Liver (tissue), 8 donors: ENCODE measurements at regions not wholly inside any gene's neighbourhood (a gene's known extent, or its start where the extent isn't known, plus 50 kb on each side); places are given as distances from the start of the nearest gene placed in this dataset.

Source experiments
- DNase-seq: peaks from one replicate; pipeline ENCODE4 v3.0.0-alpha.2; 2017; ENCODE audit warnings: low spot score
- H3K27ac ChIP-seq, 2 donors: one replicate each; pipeline ENCODE4 v1.7.0; 2013; ENCODE audit warnings: inconsistent platforms in 2 of 2, low read length in 2 of 2, control low read depth in 1 of 2, low read depth in 1 of 2, mild to moderate bottlenecking in 1 of 2
- H3K27me3 ChIP-seq, 4 donors: one replicate each; pipeline versions ENCODE4 v1.6.1 to v1.7.0; 2013; ENCODE audit warnings: low read length in 3 of 4, inconsistent platforms in 1 of 4, mild to moderate bottlenecking in 1 of 4, moderate library complexity in 1 of 4; ENCODE audit not compliant: control insufficient read depth in 4 of 4, insufficient read depth in 4 of 4
- H3K36me3 ChIP-seq, 4 donors: one replicate each; pipeline versions ENCODE4 v1.6.1 to v1.7.0; 2013; ENCODE audit warnings: low read length in 3 of 4, mild to moderate bottlenecking in 3 of 4, low read depth in 1 of 4, moderate library complexity in 1 of 4; ENCODE audit not compliant: control insufficient read depth in 4 of 4, insufficient read depth in 3 of 4
- H3K4me1 ChIP-seq, 4 donors: one replicate each; pipeline versions ENCODE4 v1.6.1 to v1.7.0; 2013; ENCODE audit warnings: low read length in 3 of 4, mild to moderate bottlenecking in 3 of 4, moderate library complexity in 1 of 4; ENCODE audit not compliant: control insufficient read depth in 4 of 4, insufficient read depth in 4 of 4
- H3K4me3 ChIP-seq, 3 donors: one replicate each; pipeline versions ENCODE4 v1.6.1 to v1.7.0; 2013; ENCODE audit warnings: low read length in 3 of 3, control low read depth in 1 of 3, low read depth in 1 of 3, mild to moderate bottlenecking in 1 of 3
- H3K9ac ChIP-seq, 2 donors: one replicate each; pipeline ENCODE4 v1.7.0; 2013; ENCODE audit warnings: low read length in 2 of 2, mild to moderate bottlenecking in 2 of 2, moderate library complexity in 2 of 2, control low read depth in 1 of 2, low read depth in 1 of 2
- H3K9me3 ChIP-seq, 4 donors: one replicate each; pipeline versions ENCODE4 v1.6.1 to v1.7.0; 2013; ENCODE audit warnings: low read length in 3 of 4; ENCODE audit not compliant: control insufficient read depth in 4 of 4
- EGR1 ChIP-seq, 2 donors: IDR thresholded peaks; 2 replicates each; pipeline ENCODE4 v1.6.1; 2016 to 2018; ENCODE audit warnings: antibody characterized with exemption in 2 of 2, low read depth in 2 of 2
- FOXA1 ChIP-seq: IDR thresholded peaks from 2 replicates; pipeline ENCODE4 v1.6.1; 2016; ENCODE audit warnings: antibody characterized with exemption
- FOXA2 ChIP-seq: IDR thresholded peaks from 2 replicates; pipeline ENCODE4 v1.6.1; 2016; ENCODE audit warnings: antibody characterized with exemption
- GABPA ChIP-seq, 2 donors: IDR thresholded peaks in 1 of 2; conservative IDR thresholded peaks in 1 of 2; 2 replicates each; pipeline ENCODE4 v1.6.1; 2016; ENCODE audit warnings: antibody characterized with exemption in 2 of 2, mild to moderate bottlenecking in 1 of 2, moderate library complexity in 1 of 2
- HNF4G ChIP-seq: IDR thresholded peaks from 2 replicates; pipeline ENCODE4 v1.6.1; 2016; ENCODE audit warnings: antibody characterized with exemption
- JUND ChIP-seq, 2 donors: IDR thresholded peaks; 2 replicates each; pipeline ENCODE4 v1.6.1; 2016; ENCODE audit warnings: antibody characterized with exemption in 2 of 2
- NR2F2 ChIP-seq: IDR thresholded peaks from 2 replicates; pipeline ENCODE4 v1.6.1; 2016; ENCODE audit warnings: antibody characterized with exemption
- RAD21 ChIP-seq, 2 donors: IDR thresholded peaks; 2 replicates each; pipeline ENCODE4 v1.6.1; 2016; ENCODE audit warnings: antibody characterized with exemption in 2 of 2, mild to moderate bottlenecking in 2 of 2
- RXRA ChIP-seq, 2 donors: IDR thresholded peaks; 2 replicates each; pipeline ENCODE4 v1.6.1; 2017 to 2018; ENCODE audit warnings: antibody characterized with exemption in 2 of 2, mild to moderate bottlenecking in 1 of 2
- SP1 ChIP-seq: IDR thresholded peaks from 2 replicates; pipeline ENCODE4 v1.6.1; 2018; ENCODE audit warnings: antibody characterized with exemption, mild to moderate bottlenecking
- YY1 ChIP-seq: IDR thresholded peaks from 2 replicates; pipeline ENCODE4 v1.6.1; 2016; ENCODE audit warnings: antibody characterized with exemption, mild to moderate bottlenecking
- WGBS: extraction: QIAGEN DNeasy Blood & Tissue Kit; methylation state at CpG from one replicate; pipeline ENCODE4 v1.1.7; 2013; 5-methylcytosine and 5-hydroxymethylcytosine counted together
- TF ChIP-seq, protein P1 (sequence below): IDR thresholded peaks from 2 replicates; pipeline ENCODE4 v1.6.1; 2016; ENCODE audit warnings: antibody characterized with exemption, mild to moderate bottlenecking
- TF ChIP-seq, protein P2 (sequence below): IDR thresholded peaks from 2 replicates; pipeline ENCODE4 v1.6.1; 2016; ENCODE audit warnings: antibody characterized with exemption
- TF ChIP-seq, protein P3 (sequence below): fragments of 150-350 bp; IDR thresholded peaks from 2 replicates; pipeline ENCODE4 v1.5.1; 2017; ENCODE audit warnings: improper control_type of control experiment, low read depth, low read length; ENCODE audit not compliant: missing input control
- TF ChIP-seq, protein P4 (sequence below): IDR thresholded peaks from 2 replicates; pipeline ENCODE4 v1.6.1; 2016; ENCODE audit warnings: antibody characterized with exemption
- donor health status: healthy.
- donor health status: healthy.
- donor health status: healthy.
- donor health status: healthy.
- donor health status: healthy.

DNA sequence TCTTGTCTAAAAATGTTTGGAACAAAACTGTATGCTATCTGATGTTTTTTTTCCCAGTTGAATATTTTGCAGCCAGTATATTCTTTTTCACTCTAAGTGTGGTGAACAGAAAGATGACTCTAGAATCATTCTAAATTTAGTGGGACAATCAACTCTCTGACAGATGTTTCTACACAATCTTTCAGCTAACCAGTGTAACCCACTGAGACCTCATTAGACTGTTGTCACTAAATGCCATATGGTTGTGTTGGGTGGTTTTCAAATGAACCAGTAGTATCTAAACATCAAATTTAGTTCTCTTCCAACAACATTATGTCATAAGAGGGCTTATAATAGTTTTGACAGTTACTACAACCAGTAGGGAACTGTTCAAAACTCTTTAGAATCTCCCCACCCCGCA lies 129.6 kb upstream of the PRLR start (continued):
- TF ChIP-seq, protein P1, sequence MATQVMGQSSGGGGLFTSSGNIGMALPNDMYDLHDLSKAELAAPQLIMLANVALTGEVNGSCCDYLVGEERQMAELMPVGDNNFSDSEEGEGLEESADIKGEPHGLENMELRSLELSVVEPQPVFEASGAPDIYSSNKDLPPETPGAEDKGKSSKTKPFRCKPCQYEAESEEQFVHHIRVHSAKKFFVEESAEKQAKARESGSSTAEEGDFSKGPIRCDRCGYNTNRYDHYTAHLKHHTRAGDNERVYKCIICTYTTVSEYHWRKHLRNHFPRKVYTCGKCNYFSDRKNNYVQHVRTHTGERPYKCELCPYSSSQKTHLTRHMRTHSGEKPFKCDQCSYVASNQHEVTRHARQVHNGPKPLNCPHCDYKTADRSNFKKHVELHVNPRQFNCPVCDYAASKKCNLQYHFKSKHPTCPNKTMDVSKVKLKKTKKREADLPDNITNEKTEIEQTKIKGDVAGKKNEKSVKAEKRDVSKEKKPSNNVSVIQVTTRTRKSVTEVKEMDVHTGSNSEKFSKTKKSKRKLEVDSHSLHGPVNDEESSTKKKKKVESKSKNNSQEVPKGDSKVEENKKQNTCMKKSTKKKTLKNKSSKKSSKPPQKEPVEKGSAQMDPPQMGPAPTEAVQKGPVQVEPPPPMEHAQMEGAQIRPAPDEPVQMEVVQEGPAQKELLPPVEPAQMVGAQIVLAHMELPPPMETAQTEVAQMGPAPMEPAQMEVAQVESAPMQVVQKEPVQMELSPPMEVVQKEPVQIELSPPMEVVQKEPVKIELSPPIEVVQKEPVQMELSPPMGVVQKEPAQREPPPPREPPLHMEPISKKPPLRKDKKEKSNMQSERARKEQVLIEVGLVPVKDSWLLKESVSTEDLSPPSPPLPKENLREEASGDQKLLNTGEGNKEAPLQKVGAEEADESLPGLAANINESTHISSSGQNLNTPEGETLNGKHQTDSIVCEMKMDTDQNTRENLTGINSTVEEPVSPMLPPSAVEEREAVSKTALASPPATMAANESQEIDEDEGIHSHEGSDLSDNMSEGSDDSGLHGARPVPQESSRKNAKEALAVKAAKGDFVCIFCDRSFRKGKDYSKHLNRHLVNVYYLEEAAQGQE, result no peak
- no peak for TF ChIP-seq YY1
- no peak for TF ChIP-seq RAD21 (IDR thresholded peaks at IDR 0.05)
- no peak for TF ChIP-seq GABPA (IDR thresholded peaks at IDR 0.05 in 1 of 2, conservative IDR thresholded peaks at IDR 0.05 in 1 of 2)
- no peak for TF ChIP-seq FOXA1
- no peak for TF ChIP-seq FOXA2
- TF ChIP-seq HNF4G, result no peak

DNA sequence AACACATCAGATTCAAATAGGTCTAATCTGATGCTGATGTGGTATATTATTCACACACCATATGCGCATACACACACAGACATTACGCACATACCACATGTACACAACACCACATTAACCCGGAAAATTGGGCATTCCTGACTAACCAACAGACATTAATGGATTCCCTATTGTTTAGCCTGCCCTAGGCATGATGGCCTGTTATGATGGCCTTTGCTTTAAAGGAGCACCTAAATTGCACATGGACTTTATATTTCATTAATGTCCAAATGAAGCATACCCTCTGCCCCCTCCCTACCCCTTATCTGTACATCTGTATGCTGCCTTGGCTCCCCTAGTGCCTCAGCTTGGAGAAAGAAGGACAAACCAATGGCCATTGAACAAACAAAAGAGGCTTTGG lies 127.7 kb upstream of the PRLR start:
- Histone ChIP-seq H3K27me3 (no peaks in the 10 kb centered on the region), H3K9ac (no peak overlapping the region), H3K36me3 (no peaks in the 10 kb centered on the region), H3K4me3 (no peak overlapping the region), H3K9me3 (no peaks in the 10 kb centered on the region), H3K4me1 (no peaks in the 10 kb centered on the region), H3K27ac (no peak overlapping the region)
- 98% methylated on average over 3 of the region's 3 CpGs for WGBS
- DNase-seq, result no peak
- TF ChIP-seq RAD21 (IDR thresholded peaks at IDR 0.05) (no peak), GABPA (IDR thresholded peaks at IDR 0.05 in 1 of 2, conservative IDR thresholded peaks at IDR 0.05 in 1 of 2) (no peak)

DNA sequence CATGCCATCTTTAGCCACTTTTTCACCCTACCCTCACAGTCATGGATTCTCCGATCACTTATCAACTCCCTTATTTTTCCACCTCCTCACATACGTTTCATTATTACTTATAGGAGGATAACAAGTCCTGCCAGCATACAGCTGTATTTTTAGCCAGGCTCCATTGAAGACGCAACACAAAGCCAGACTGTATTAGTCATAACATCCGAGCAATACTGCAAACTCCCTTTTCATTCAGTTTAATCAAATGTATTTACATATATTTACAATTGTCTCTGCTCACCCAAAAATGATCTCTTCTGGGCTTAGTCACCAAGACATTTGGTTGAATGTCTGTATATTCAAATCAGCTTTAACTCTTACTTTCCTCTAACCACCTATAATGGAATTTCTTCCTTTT lies 126.4 kb upstream of the PRLR start:
- H3K9me3 ChIP-seq, result peaks cover 0 to 2% (median 0%) of the 10 kb centered on the region in 4 donors
- H3K27ac ChIP-seq, result no peak overlapping the region
- DNase-seq, result no peak
- no peak overlapping the region for H3K9ac ChIP-seq
- TF ChIP-seq, protein P1, result no peak
- TF ChIP-seq FOXA2 (no peak), EGR1 (IDR thresholded peaks at IDR 0.05; ENCODE audit: low read depth in 2 of 2) (no peak), JUND (IDR thresholded peaks at IDR 0.05) (no peak), NR2F2 (no peak), SP1 (no peak), YY1 (no peak), RXRA (IDR thresholded peaks at IDR 0.05) (no peak), GABPA (IDR thresholded peaks at IDR 0.05 in 1 of 2, conservative IDR thresholded peaks at IDR 0.05 in 1 of 2) (no peak)
- TF ChIP-seq, protein P2, sequence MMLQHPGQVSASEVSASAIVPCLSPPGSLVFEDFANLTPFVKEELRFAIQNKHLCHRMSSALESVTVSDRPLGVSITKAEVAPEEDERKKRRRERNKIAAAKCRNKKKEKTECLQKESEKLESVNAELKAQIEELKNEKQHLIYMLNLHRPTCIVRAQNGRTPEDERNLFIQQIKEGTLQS, result no peak
- TF ChIP-seq, protein P3, sequence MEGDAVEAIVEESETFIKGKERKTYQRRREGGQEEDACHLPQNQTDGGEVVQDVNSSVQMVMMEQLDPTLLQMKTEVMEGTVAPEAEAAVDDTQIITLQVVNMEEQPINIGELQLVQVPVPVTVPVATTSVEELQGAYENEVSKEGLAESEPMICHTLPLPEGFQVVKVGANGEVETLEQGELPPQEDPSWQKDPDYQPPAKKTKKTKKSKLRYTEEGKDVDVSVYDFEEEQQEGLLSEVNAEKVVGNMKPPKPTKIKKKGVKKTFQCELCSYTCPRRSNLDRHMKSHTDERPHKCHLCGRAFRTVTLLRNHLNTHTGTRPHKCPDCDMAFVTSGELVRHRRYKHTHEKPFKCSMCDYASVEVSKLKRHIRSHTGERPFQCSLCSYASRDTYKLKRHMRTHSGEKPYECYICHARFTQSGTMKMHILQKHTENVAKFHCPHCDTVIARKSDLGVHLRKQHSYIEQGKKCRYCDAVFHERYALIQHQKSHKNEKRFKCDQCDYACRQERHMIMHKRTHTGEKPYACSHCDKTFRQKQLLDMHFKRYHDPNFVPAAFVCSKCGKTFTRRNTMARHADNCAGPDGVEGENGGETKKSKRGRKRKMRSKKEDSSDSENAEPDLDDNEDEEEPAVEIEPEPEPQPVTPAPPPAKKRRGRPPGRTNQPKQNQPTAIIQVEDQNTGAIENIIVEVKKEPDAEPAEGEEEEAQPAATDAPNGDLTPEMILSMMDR, result no peak
- TF ChIP-seq, protein P4, sequence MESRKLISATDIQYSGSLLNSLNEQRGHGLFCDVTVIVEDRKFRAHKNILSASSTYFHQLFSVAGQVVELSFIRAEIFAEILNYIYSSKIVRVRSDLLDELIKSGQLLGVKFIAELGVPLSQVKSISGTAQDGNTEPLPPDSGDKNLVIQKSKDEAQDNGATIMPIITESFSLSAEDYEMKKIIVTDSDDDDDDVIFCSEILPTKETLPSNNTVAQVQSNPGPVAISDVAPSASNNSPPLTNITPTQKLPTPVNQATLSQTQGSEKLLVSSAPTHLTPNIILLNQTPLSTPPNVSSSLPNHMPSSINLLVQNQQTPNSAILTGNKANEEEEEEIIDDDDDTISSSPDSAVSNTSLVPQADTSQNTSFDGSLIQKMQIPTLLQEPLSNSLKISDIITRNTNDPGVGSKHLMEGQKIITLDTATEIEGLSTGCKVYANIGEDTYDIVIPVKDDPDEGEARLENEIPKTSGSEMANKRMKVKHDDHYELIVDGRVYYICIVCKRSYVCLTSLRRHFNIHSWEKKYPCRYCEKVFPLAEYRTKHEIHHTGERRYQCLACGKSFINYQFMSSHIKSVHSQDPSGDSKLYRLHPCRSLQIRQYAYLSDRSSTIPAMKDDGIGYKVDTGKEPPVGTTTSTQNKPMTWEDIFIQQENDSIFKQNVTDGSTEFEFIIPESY, result no peak
- no peaks in the 10 kb centered on the region for H3K36me3 ChIP-seq
- no peaks in the 10 kb centered on the region for H3K4me1 ChIP-seq
- H3K4me3 ChIP-seq, result no peak overlapping the region
- H3K27me3 ChIP-seq, result no peaks in the 10 kb centered on the region
- WGBS, result 95% methylated on average over 4 of the region's 4 CpGs
